Esophagus squamous epithelium (tissue), 4 donors: ENCODE measurements at regions not wholly inside any gene's neighbourhood (a gene's known extent, or its start where the extent isn't known, plus 50 kb on each side); places are given as distances from the start of the nearest gene placed in this dataset.

ENCODE experiments used
- CTCF ChIP-seq, 6 experiments: fragments of 450-650 bp in 4 of 6; fragments of 200-600 bp in 2 of 6; sonication (generic) in 2 of 6; IDR thresholded peaks; one replicate each; pipeline ENCODE4 v1.5.1; 2016 to 2019; ENCODE audit warnings: antibody characterized with exemption in 6 of 6, mild to moderate bottlenecking in 4 of 6, moderate library complexity in 4 of 6
- POLR2A ChIP-seq, 4 donors: fragments of 450-650 bp; IDR thresholded peaks; one replicate each; pipeline ENCODE4 v1.6.1; 2017; ENCODE audit warnings: antibody characterized with exemption in 4 of 4, mild to moderate bottlenecking in 4 of 4, moderate library complexity in 3 of 4

- TF ChIP-seq CTCF (IDR thresholded peaks at IDR 0.05), result no peak
- no peak for TF ChIP-seq POLR2A (IDR thresholded peaks at IDR 0.05)
Measured at GRCh38 chr1:209375097-209375496, 208.4 kb upstream of the CAMK1G start.
